OCI-LY7 (cell line): ENCODE measurements at regions not wholly inside any gene's neighbourhood (a gene's known extent, or its start where the extent isn't known, plus 50 kb on each side); places are given as distances from the start of the nearest gene placed in this dataset.

ENCODE experiments used
- BruUV-seq: library from RNA; stranded (reverse); fragments of 400-500 nt; replicated peaks from 2 replicates; lab custom pipeline; 2021; lab: Mats Ljungman, UMichigan
- CTCF ChIA-PET: fragments of 300-600 bp; sonication (Branson Sonifier 250); formaldehyde crosslinking; loops from one replicate; lab custom pipeline; 2022; ENCODE audit warnings: antibody characterized with exemption; ENCODE audit not compliant: unreplicated experiment; lab: Charles Lee
- POLR2A ChIA-PET: fragments of 300-600 bp; sonication (Branson Sonifier 250); formaldehyde crosslinking; loops from one replicate; lab custom pipeline; 2022; ENCODE audit warnings: antibody characterized with exemption; lab: Charles Lee
- DNase-seq: peaks from one replicate; pipeline ENCODE4 v3.0.0-alpha.2; 2015; ENCODE audit warnings: low spot score
- H2AFZ ChIP-seq: fragments of 200-600 bp; sonication (generic), shearing (Covaris generic); 2 replicates; pipeline ENCODE4 v1.6.1; 2014; ENCODE audit warnings: mild to moderate bottlenecking, antibody characterized with exemption, low read length, moderate library complexity
- H3K27ac ChIP-seq: fragments of 200-600 bp; sonication (generic); 2 replicates; pipeline ENCODE4 v1.5.1; 2014; ENCODE audit warnings: mixed run types, low read depth, mild to moderate bottlenecking, moderate library complexity, low read length, inconsistent platforms; ENCODE audit not compliant: poor library complexity, severe bottlenecking
- H3K36me3 ChIP-seq: fragments of 200-600 bp; sonication (generic); 2 replicates; pipeline ENCODE4 v1.6.1; 2014; ENCODE audit warnings: mild to moderate bottlenecking, antibody characterized with exemption, low read length, moderate library complexity, mixed read lengths; ENCODE audit not compliant: insufficient read depth
- H3K4me1 ChIP-seq: fragments of 200-600 bp; sonication (generic); 2 replicates; pipeline ENCODE4 v1.5.1; 2014; ENCODE audit warnings: mild to moderate bottlenecking, low read length; ENCODE audit not compliant: insufficient read depth, poor library complexity, severe bottlenecking
- H3K4me2 ChIP-seq: fragments of 200-600 bp; sonication (generic); 2 replicates; pipeline ENCODE4 v1.6.1; 2014; ENCODE audit warnings: mild to moderate bottlenecking, low read length
- H3K4me3 ChIP-seq: fragments of 200-600 bp; sonication (generic); 2 replicates; pipeline ENCODE4 v1.5.1; 2014; ENCODE audit warnings: mild to moderate bottlenecking, low read depth, low read length; ENCODE audit not compliant: poor library complexity, severe bottlenecking
- H3K79me2 ChIP-seq: fragments of 200-600 bp; sonication (generic); 2 replicates; pipeline ENCODE4 v1.6.1; 2016; ENCODE audit warnings: low read depth, mild to moderate bottlenecking, low read length, moderate library complexity, mixed read lengths; ENCODE audit not compliant: insufficient read depth
- H3K9me2 ChIP-seq: fragments of 200-600 bp; sonication (generic); 2 replicates; pipeline ENCODE4 v1.6.1; 2016; ENCODE audit warnings: mild to moderate bottlenecking, low read length, mixed read lengths; ENCODE audit not compliant: insufficient read depth
- H3K9me3 ChIP-seq: fragments of 200-600 bp; sonication (generic); 2 replicates; pipeline ENCODE4 v1.6.1; 2014; ENCODE audit warnings: mild to moderate bottlenecking, mixed run types, low read length, mixed read lengths
- H4K20me1 ChIP-seq: fragments of 200-600 bp; sonication (generic); 2 replicates; pipeline ENCODE4 v1.6.1; 2014; ENCODE audit warnings: mild to moderate bottlenecking, antibody characterized with exemption, low read length, moderate library complexity, mixed read lengths; ENCODE audit not compliant: insufficient read depth
- CTCF ChIP-seq: fragments of 200-600 bp; sonication (generic); conservative IDR thresholded peaks from 2 replicates; pipeline ENCODE4 v1.5.1; 2014; ENCODE audit warnings: mild to moderate bottlenecking, antibody characterized with exemption, low read length, moderate library complexity, mixed read lengths
- EZH2phosphoT487 ChIP-seq: fragments of 200-600 bp; sonication (generic); IDR thresholded peaks from 2 replicates; pipeline ENCODE4 v1.6.1; 2018; ENCODE audit warnings: low read depth, borderline replicate concordance, mild to moderate bottlenecking, mixed run types, antibody characterized with exemption, low read length, moderate library complexity, mixed read lengths
- intact Hi-C: fragments of 100-400 bp; cut with micrococcal nuclease; formaldehyde crosslinking; loops from one replicate; pipeline ENCODE4 v1.10.0; 2022; ENCODE audit not compliant: unreplicated experiment

GRCh38 chr13:76472916-76473315, 413.3 kb downstream of the KCTD12 start:
- POLR2A ChIA-PET: no interaction called here
- BruUV-seq: no TSS peak
- TF ChIP-seq CTCF (no peak), EZH2phosphoT487 (no peak)
- H3K9me3 ChIP-seq: no peaks in the 10 kb centered on the region
- no peak overlapping the region for H3K27ac ChIP-seq
- H3K4me3 ChIP-seq: no peak overlapping the region
- no peaks in the 10 kb centered on the region for H3K9me2 ChIP-seq
- no peaks in the 10 kb centered on the region for H3K36me3 ChIP-seq
- H3K4me1 ChIP-seq: no peaks in the 10 kb centered on the region
- intact Hi-C loops: loop anchor here (1.0 to 2.0 kb wide), 2 partner anchors 597 to 776 kb away; no protein-coding TSS in a partner anchor
- DNase-seq: no peak
- no peak overlapping the region for H3K4me2 ChIP-seq
- CTCF ChIA-PET: no interaction called here
- H2AFZ ChIP-seq: no peak overlapping the region
- no peaks in the 10 kb centered on the region for H3K79me2 ChIP-seq
- no peaks in the 10 kb centered on the region for H4K20me1 ChIP-seq

GRCh38 chr13:76471486-76471885, 414.7 kb downstream of the KCTD12 start:
- intact Hi-C loops: no loop called here
- DNase-seq: no peak
- H3K27ac ChIP-seq: no peak overlapping the region
- H3K36me3 ChIP-seq: no peaks in the 10 kb centered on the region
- H3K9me2 ChIP-seq: no peaks in the 10 kb centered on the region
- POLR2A ChIA-PET: interaction anchor here (0.7 kb wide), 2 partner anchors 10 to 41 kb away, joined by 4 to 7 read pairs; no protein-coding TSS in a partner anchor
- CTCF ChIA-PET: no interaction called here
- TF ChIP-seq EZH2phosphoT487 (no peak), CTCF (no peak)
- H3K9me3 ChIP-seq: no peaks in the 10 kb centered on the region
- no TSS peak for BruUV-seq
- H3K79me2 ChIP-seq: no peaks in the 10 kb centered on the region
- H3K4me3 ChIP-seq: no peak overlapping the region
- H2AFZ ChIP-seq: no peak overlapping the region
- H3K4me1 ChIP-seq: no peaks in the 10 kb centered on the region
- no peaks in the 10 kb centered on the region for H4K20me1 ChIP-seq
- H3K4me2 ChIP-seq: no peak overlapping the region

- Histone ChIP-seq H3K9me3 (no peaks in the 10 kb centered on the region), H3K9me2 (no peaks in the 10 kb centered on the region), H3K36me3 (no peaks in the 10 kb centered on the region), H4K20me1 (no peaks in the 10 kb centered on the region), H2AFZ (no peak overlapping the region), H3K4me2 (no peak overlapping the region), H3K27ac (no peak overlapping the region), H3K4me1 (no peaks in the 10 kb centered on the region), H3K4me3 (no peak overlapping the region), H3K79me2 (no peaks in the 10 kb centered on the region)
- TF ChIP-seq CTCF (no peak), EZH2phosphoT487 (no peak)
- POLR2A ChIA-PET: no interaction called here
- DNase-seq: no peak
- no TSS peak for BruUV-seq
- intact Hi-C loops: no loop called here
- CTCF ChIA-PET: no interaction called here
Measured at GRCh38 chr13:76470991-76471390, 415.2 kb downstream of the KCTD12 start.
